ENCODE measurements at regions not wholly inside any gene's neighbourhood (a gene's known extent, or its start where the extent isn't known, plus 50 kb on each side); places are given as distances from the start of the nearest gene placed in this dataset.

GRCh38 chr9:110126986-110127864 is 80.7 kb downstream of the C9orf152 start (continued):
- TF ChIP-seq FOXA1 (IDR thresholded peaks at IDR 0.05) = no peak
- TF ChIP-seq FOXA1 (CRISPR knock-in tag; IDR thresholded peaks at IDR 0.05) = 0 out of 2 replicates have a peak, but pooled peaks have one; percentile 11
- no peak for TF ChIP-seq AHR (CRISPR knock-in tag; IDR thresholded peaks at IDR 0.05)
- peak; percentile 47; the same call in 1 of the 2 replicates for TF ChIP-seq ZMYM4 (CRISPR knock-in tag; IDR thresholded peaks at IDR 0.05)
- TF ChIP-seq ZNF577 (CRISPR knock-in tag; IDR thresholded peaks at IDR 0.05; ENCODE audit: borderline replicate concordance, low read depth) = no peak
- TF ChIP-seq MXI1 (IDR thresholded peaks at IDR 0.05; ENCODE audit: borderline replicate concordance, low read depth, low read length) = peak; percentile 52; the same call in 1 of the 3 replicates
- TF ChIP-seq ZZZ3 (CRISPR knock-in tag; IDR thresholded peaks at IDR 0.05; ENCODE audit: borderline replicate concordance) = 0 out of 2 replicates have a peak, but pooled peaks have one; percentile 19
- no peak for TF ChIP-seq ZNF672 (CRISPR knock-in tag; IDR thresholded peaks at IDR 0.05)
- peak; percentile 36 for TF ChIP-seq XRCC5 (optimal IDR thresholded peaks at IDR 0.05; ENCODE audit: low read length)
- TF ChIP-seq ZNF563 (CRISPR knock-in tag; IDR thresholded peaks at IDR 0.05) = peak; percentile 55; the same call in 1 of the 2 replicates
- peak; percentile 39; the same call in 1 of the 2 replicates for TF ChIP-seq GMEB1 (CRISPR knock-in tag; IDR thresholded peaks at IDR 0.05; ENCODE audit: borderline replicate concordance)
- TF ChIP-seq RNF2 (conservative IDR thresholded peaks at IDR 0.05; ENCODE audit: low read depth) = no peak
- peak; percentile 12; the same call in 1 of the 2 replicates for TF ChIP-seq PRDM15 (CRISPR knock-in tag; IDR thresholded peaks at IDR 0.05)
- peak; percentile 78 for TF ChIP-seq PHF8 (CRISPR knock-in tag; IDR thresholded peaks at IDR 0.05)
- TF ChIP-seq ZNF580 (CRISPR knock-in tag; IDR thresholded peaks at IDR 0.05; ENCODE audit: borderline replicate concordance, low read depth) = peak; percentile 51; the same call in 1 of the 2 replicates
- TF ChIP-seq POLR2AphosphoS5 (IDR thresholded peaks at IDR 0.05; ENCODE audit: low read depth, low read length) = peak; percentile 49
- peak; percentile 11; the same call in 1 of the 2 replicates for TF ChIP-seq HDAC2 (CRISPR knock-in tag; IDR thresholded peaks at IDR 0.05)
- 0 out of 2 replicates have a peak, but pooled peaks have one; percentile 52 for TF ChIP-seq ZNF296 (CRISPR knock-in tag; conservative IDR thresholded peaks at IDR 0.05)
- TF ChIP-seq YY1 (IDR thresholded peaks at IDR 0.05; ENCODE audit: insufficient read depth, insufficient replicate concordance, low read depth, low read length) = peak; percentile 36
- peak; percentile 16; the same call in 1 of the 2 replicates for TF ChIP-seq PPARG (CRISPR knock-in tag; conservative IDR thresholded peaks at IDR 0.05)
- peak; percentile 73 for TF ChIP-seq SAP130 (CRISPR knock-in tag; IDR thresholded peaks at IDR 0.05; ENCODE audit: low read depth)
- TF ChIP-seq RFX1 (IDR thresholded peaks at IDR 0.05) = no peak
- TF ChIP-seq ZFX (CRISPR knock-in tag; IDR thresholded peaks at IDR 0.05; ENCODE audit: low read depth) = peak; percentile 83
